DND-41 (cell line): ENCODE measurements at regions not wholly inside any gene's neighbourhood (a gene's known extent, or its start where the extent isn't known, plus 50 kb on each side); places are given as distances from the start of the nearest gene placed in this dataset.

ENCODE experiments used
- CTCF ChIP-seq: IDR thresholded peaks from 2 replicates; pipeline ENCODE4 v1.5.1; 2012; ENCODE audit warnings: borderline replicate concordance, low read length, moderate library complexity, mild to moderate bottlenecking; ENCODE audit not compliant: poor library complexity, severe bottlenecking; ENCODE audit errors: extremely low read depth
- EZH2 ChIP-seq: IDR thresholded peaks from 3 replicates; pipeline ENCODE4 v1.6.1; 2012; ENCODE audit warnings: borderline replicate concordance, low read depth, mild to moderate bottlenecking, moderate library complexity, low read length, inconsistent platforms; ENCODE audit not compliant: severe bottlenecking

GRCh38 chr20:19137641-19138040 is 74.8 kb upstream of the SLC24A3 start:
- TF ChIP-seq CTCF (no peak), EZH2 (no peak)
